H9 (cell line): ENCODE measurements at regions not wholly inside any gene's neighbourhood (a gene's known extent, or its start where the extent isn't known, plus 50 kb on each side); places are given as distances from the start of the nearest gene placed in this dataset.

Experiments
- DNase-seq: peaks from one replicate; pipeline ENCODE4 v3.0.0-alpha.2; 2017
- H2AFZ ChIP-seq: one replicate; pipeline ENCODE4 v1.6.1; 2013; ENCODE audit warnings: mild to moderate bottlenecking, low read length, control low read depth, moderate library complexity
- H2AK5ac ChIP-seq: 2 replicates; pipeline ENCODE4 v1.6.1; 2013; ENCODE audit warnings: low read length, control low read depth, mixed read lengths; ENCODE audit not compliant: insufficient read length
- H2BK120ac ChIP-seq: one replicate; pipeline ENCODE4 v1.6.1; 2013; ENCODE audit warnings: low read depth, mild to moderate bottlenecking, low read length, control low read depth, inconsistent platforms; ENCODE audit not compliant: poor library complexity, severe bottlenecking
- H2BK12ac ChIP-seq: 2 replicates; pipeline ENCODE4 v1.6.1; 2013; ENCODE audit warnings: low read length, control low read depth, mixed read lengths, low read depth; ENCODE audit not compliant: insufficient read length
- H2BK15ac ChIP-seq: 2 replicates; pipeline ENCODE4 v1.6.1; 2013; ENCODE audit warnings: low read depth, low read length, control low read depth
- H2BK20ac ChIP-seq: one replicate; pipeline ENCODE4 v1.6.1; 2013; ENCODE audit warnings: low read depth, mild to moderate bottlenecking, low read length, control low read depth, inconsistent platforms; ENCODE audit not compliant: poor library complexity, severe bottlenecking
- H2BK5ac ChIP-seq: 2 replicates; pipeline ENCODE4 v1.6.1; 2013; ENCODE audit warnings: low read length, control low read depth, mixed read lengths; ENCODE audit not compliant: insufficient read length
- H3K14ac ChIP-seq: 2 replicates; pipeline ENCODE4 v1.6.1; 2013; ENCODE audit warnings: low read length, control low read depth; ENCODE audit not compliant: insufficient read depth
- H3K18ac ChIP-seq: 2 replicates; pipeline ENCODE4 v1.6.1; 2013; ENCODE audit warnings: low read depth, mild to moderate bottlenecking, mixed read lengths, low read length, control low read depth; ENCODE audit not compliant: insufficient read length
- H3K23ac ChIP-seq: 2 replicates; pipeline ENCODE4 v1.6.1; 2013; ENCODE audit warnings: low read length, control low read depth, mixed read lengths, low read depth; ENCODE audit not compliant: insufficient read length
- H3K23me2 ChIP-seq: 2 replicates; pipeline ENCODE4 v1.6.1; 2013; ENCODE audit warnings: low read depth, mild to moderate bottlenecking, mixed read lengths, low read length, control low read depth; ENCODE audit not compliant: insufficient read length, poor library complexity, severe bottlenecking
- H3K27ac ChIP-seq: 2 replicates; pipeline ENCODE4 v1.5.1; 2013; ENCODE audit warnings: low read length, control low read depth, mixed read lengths, low read depth; ENCODE audit not compliant: insufficient read length
- H3K27me3 ChIP-seq: 2 replicates; pipeline ENCODE4 v1.6.1; 2013; ENCODE audit warnings: low read length, control low read depth, inconsistent platforms; ENCODE audit not compliant: insufficient read depth
- H3K4ac ChIP-seq: 2 replicates; pipeline ENCODE4 v1.6.1; 2013; ENCODE audit warnings: low read depth, mild to moderate bottlenecking, control low read depth, inconsistent platforms, low read length, moderate library complexity
- H3K4me1 ChIP-seq: 2 replicates; pipeline ENCODE4 v1.6.1; 2013; ENCODE audit warnings: low read length, control low read depth, inconsistent platforms; ENCODE audit not compliant: insufficient read depth
- H3K4me2 ChIP-seq: 2 replicates; pipeline ENCODE4 v1.6.1; 2013; ENCODE audit warnings: low read length, control low read depth, mixed read lengths; ENCODE audit not compliant: insufficient read length, insufficient read depth
- H3K56ac ChIP-seq: 2 replicates; pipeline ENCODE4 v1.6.1; 2013; ENCODE audit warnings: low read depth, mild to moderate bottlenecking, mixed read lengths, low read length, control low read depth; ENCODE audit not compliant: insufficient read length
- H3K79me1 ChIP-seq: 2 replicates; pipeline ENCODE4 v1.6.1; 2013; ENCODE audit warnings: low read depth, mild to moderate bottlenecking, moderate library complexity, low read length, control low read depth, inconsistent platforms; ENCODE audit not compliant: insufficient read depth, poor library complexity, severe bottlenecking
- H3K79me2 ChIP-seq: 2 replicates; pipeline ENCODE4 v1.6.1; 2013; ENCODE audit warnings: low read length, control low read depth, inconsistent platforms; ENCODE audit not compliant: insufficient read depth
- H3K9ac ChIP-seq: 2 replicates; pipeline ENCODE4 v1.6.1; 2013; ENCODE audit warnings: low read length, control low read depth, mixed read lengths; ENCODE audit not compliant: insufficient read length; ENCODE audit errors: extremely low read depth
- H3K9me3 ChIP-seq: one replicate; pipeline ENCODE4 v1.6.1; 2013; ENCODE audit warnings: low read depth, low read length, inconsistent platforms; ENCODE audit not compliant: control insufficient read depth
- H3T11ph ChIP-seq: one replicate; pipeline ENCODE4 v1.6.1; 2013; ENCODE audit warnings: mild to moderate bottlenecking, low read length, control low read depth, inconsistent platforms
- H4K20me1 ChIP-seq: one replicate; pipeline ENCODE4 v1.6.1; 2013; ENCODE audit not compliant: control insufficient read depth, insufficient read length, insufficient read depth
- H4K5ac ChIP-seq: 2 replicates; pipeline ENCODE4 v1.6.1; 2013; ENCODE audit warnings: low read depth, mild to moderate bottlenecking, mixed read lengths, low read length, control low read depth; ENCODE audit not compliant: insufficient read length
- H4K8ac ChIP-seq: replicated peaks from 2 replicates; pipeline ENCODE4 v1.6.1; 2013; ENCODE audit warnings: low read length, control low read depth, mixed read lengths, low read depth; ENCODE audit not compliant: insufficient read length
- H4K91ac ChIP-seq: 2 replicates; pipeline ENCODE4 v1.6.1; 2013; ENCODE audit warnings: low read depth, mild to moderate bottlenecking, moderate library complexity, mixed read lengths, low read length, control low read depth; ENCODE audit not compliant: insufficient read length
- H3K27ac Mint-ChIP-seq, 3 experiments: 2 replicates in 2 of 3; 3 replicates in 1 of 3; pipeline ENCODE4 v1.8.0; 2020 to 2021; ENCODE audit warnings: mixed read lengths in 3 of 3, mild to moderate bottlenecking in 1 of 3, moderate library complexity in 1 of 3
- H3K27me3 Mint-ChIP-seq: 2 replicates; pipeline ENCODE4 v1.8.0; 2021; ENCODE audit warnings: low read depth, mild to moderate bottlenecking, moderate library complexity, mixed read lengths
- H3K36me3 Mint-ChIP-seq, 3 experiments: 2 replicates in 2 of 3; 3 replicates in 1 of 3; pipeline ENCODE4 v1.8.0; 2020 to 2021; ENCODE audit warnings: low read depth in 3 of 3, mixed read lengths in 3 of 3; ENCODE audit not compliant: insufficient read depth in 1 of 3
- H3K4me1 Mint-ChIP-seq, 2 experiments: 2 replicates each; pipeline ENCODE4 v1.8.0; 2020; ENCODE audit warnings: mixed read lengths in 2 of 2
- H3K4me3 Mint-ChIP-seq, 2 experiments: 2 replicates in 1 of 2; 3 replicates in 1 of 2; pipeline ENCODE4 v1.8.0; 2020 to 2021; ENCODE audit warnings: mild to moderate bottlenecking in 2 of 2, mixed read lengths in 2 of 2, moderate library complexity in 1 of 2
- H3K9me3 Mint-ChIP-seq, 2 experiments: 2 replicates in 1 of 2; 3 replicates in 1 of 2; pipeline ENCODE4 v1.8.0; 2020; ENCODE audit warnings: mild to moderate bottlenecking in 2 of 2, mixed read lengths in 2 of 2, moderate library complexity in 1 of 2
- CTCF ChIP-seq: fragments of 200-600 bp; sonication (generic); conservative IDR thresholded peaks from 3 replicates; pipeline ENCODE4 v1.8.0; 2021; ENCODE audit warnings: antibody characterized with exemption, mild to moderate bottlenecking
- WGBS: extraction: QIAGEN DNeasy Blood & Tissue Kit; methylation state at CpG from one replicate; pipeline ENCODE4 v1.1.7; 2013; ENCODE audit warnings: missing lambda C conversion rate, low lambda C conversion rate, mixed read lengths; ENCODE audit not compliant: insufficient read length; ENCODE audit errors: extremely low coverage; 5-methylcytosine and 5-hydroxymethylcytosine counted together

- H3K9me3 ChIP-seq = no peaks in the 10 kb centered on the region
- H3K4me1 ChIP-seq = peaks cover 3% of the 10 kb centered on the region; the same call in 1 of the 2 replicates
- Mint-ChIP-seq H3K36me3 (no peaks in the 10 kb centered on the region), H3K27me3 (peaks cover 64% of the 10 kb centered on the region), H3K4me3 (no peak overlapping the region), H3K9me3 (no peaks in the 10 kb centered on the region; a peak in 1 of 5 replicates), H3K4me1 (peaks cover 29 to 30% of the 10 kb centered on the region in 2 experiments), H3K27ac (no peak overlapping the region; a peak in 1 of 7 replicates)
- H2AK5ac ChIP-seq = no peak overlapping the region
- H2BK120ac ChIP-seq = no peak overlapping the region
- H3T11ph ChIP-seq = no peak overlapping the region
- no peak overlapping the region for H2BK15ac ChIP-seq
- H3K56ac ChIP-seq = no peak overlapping the region
- H3K79me1 ChIP-seq = no peaks in the 10 kb centered on the region
- H2BK5ac ChIP-seq = no peak overlapping the region
- H3K23ac ChIP-seq = no peak overlapping the region
- no peak overlapping the region for H3K4ac ChIP-seq
- no peaks in the 10 kb centered on the region for H3K23me2 ChIP-seq
- no peak overlapping the region for H3K4me2 ChIP-seq
- no peaks in the 10 kb centered on the region for H4K20me1 ChIP-seq
- peak; percentile 67 for DNase-seq
- no peak overlapping the region for H3K9ac ChIP-seq
- H4K8ac ChIP-seq = no peak overlapping the region
- no peak overlapping the region for H3K14ac ChIP-seq
- WGBS = no CpG with 5 or more reads among the region's 7 CpGs
- H3K27me3 ChIP-seq = no peaks in the 10 kb centered on the region
- no peak; the same call in 2 of the 3 replicates for TF ChIP-seq CTCF
- H3K79me2 ChIP-seq = no peaks in the 10 kb centered on the region
- no peak overlapping the region for H3K27ac ChIP-seq
- no peak overlapping the region for H4K5ac ChIP-seq
- no peak overlapping the region for H2BK12ac ChIP-seq
- H4K91ac ChIP-seq = no peak overlapping the region
- no peak overlapping the region for H2AFZ ChIP-seq
- H3K18ac ChIP-seq = no peak overlapping the region
- no peak overlapping the region for H2BK20ac ChIP-seq
Measured at GRCh38 chr6:40798069-40798770, 211.1 kb upstream of the LRFN2 start.
